GM12878 (cell line): ENCODE measurements at regions not wholly inside any gene's neighbourhood (a gene's known extent, or its start where the extent isn't known, plus 50 kb on each side); places are given as distances from the start of the nearest gene placed in this dataset.

ENCODE experiments used
- CTCF ChIP-seq, 3 experiments: IDR thresholded peaks in 2 of 3; conservative IDR thresholded peaks in 1 of 3; 2 replicates each; pipeline ENCODE4 v1.5.1; 2011; ENCODE audit warnings: low read depth in 3 of 3, low read length in 3 of 3, mild to moderate bottlenecking in 3 of 3, control low read depth in 2 of 3, moderate library complexity in 2 of 3, inconsistent platforms in 1 of 3, mixed read lengths in 1 of 3; ENCODE audit not compliant: control insufficient read depth in 2 of 3, insufficient read depth in 1 of 3; ENCODE audit errors: extremely low read depth in 1 of 3
- SUZ12 ChIP-seq: fragments of 200-600 bp; sonication (generic); IDR thresholded peaks from one replicate; pipeline ENCODE4 v1.6.1; 2018; ENCODE audit warnings: antibody characterized with exemption, mild to moderate bottlenecking; ENCODE audit not compliant: unreplicated experiment

DNA sequence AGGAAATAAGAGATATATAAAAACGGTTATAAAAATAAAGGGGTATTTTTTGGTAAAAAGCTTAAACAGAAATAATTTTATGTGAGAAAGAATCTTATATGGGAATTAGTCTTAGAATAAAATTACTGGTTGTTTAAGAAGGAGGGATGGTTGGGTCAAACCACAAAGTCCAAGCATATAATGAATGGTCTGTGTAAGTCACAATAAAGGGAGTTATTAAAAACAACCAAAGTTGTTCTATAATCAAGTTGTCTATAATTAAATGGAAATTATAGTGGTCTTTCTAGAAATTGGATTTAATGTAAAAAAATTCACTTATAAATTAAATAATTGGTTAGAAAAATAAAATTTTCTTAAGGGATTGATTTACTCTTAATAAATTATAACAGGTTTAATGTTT, 304.8 kb downstream of the POM121L12 start:
- no peak for TF ChIP-seq CTCF (IDR thresholded peaks at IDR 0.05 in 2 of 3, conservative IDR thresholded peaks at IDR 0.05 in 1 of 3; ENCODE audit: control insufficient read depth in 2 of 3, extremely low read depth in 1 of 3, insufficient read depth in 1 of 3, low read depth in 3 of 3, low read length in 3 of 3)
- TF ChIP-seq SUZ12: no peak
